Fibroblast of the aortic adventitia (primary cell): ENCODE measurements at regions not wholly inside any gene's neighbourhood (a gene's known extent, or its start where the extent isn't known, plus 50 kb on each side); places are given as distances from the start of the nearest gene placed in this dataset.
A peak's percentile ranks its signal among the peaks of the same experiment; 100 is the strongest.

Experiments
- DNase-seq: peaks from one replicate; pipeline ENCODE4 v3.0.0-alpha.2; 2010; ENCODE audit warnings: low read depth
- H3K4me3 ChIP-seq: 2 replicates; pipeline ENCODE4 v1.5.1; 2011; ENCODE audit warnings: low read depth, mild to moderate bottlenecking, control low read depth, low read length, moderate library complexity
- CTCF ChIP-seq: IDR thresholded peaks from 2 replicates; pipeline ENCODE4 v1.5.1; 2011; ENCODE audit warnings: mild to moderate bottlenecking, low read length, control low read depth, inconsistent platforms; ENCODE audit not compliant: insufficient read depth

DNA sequence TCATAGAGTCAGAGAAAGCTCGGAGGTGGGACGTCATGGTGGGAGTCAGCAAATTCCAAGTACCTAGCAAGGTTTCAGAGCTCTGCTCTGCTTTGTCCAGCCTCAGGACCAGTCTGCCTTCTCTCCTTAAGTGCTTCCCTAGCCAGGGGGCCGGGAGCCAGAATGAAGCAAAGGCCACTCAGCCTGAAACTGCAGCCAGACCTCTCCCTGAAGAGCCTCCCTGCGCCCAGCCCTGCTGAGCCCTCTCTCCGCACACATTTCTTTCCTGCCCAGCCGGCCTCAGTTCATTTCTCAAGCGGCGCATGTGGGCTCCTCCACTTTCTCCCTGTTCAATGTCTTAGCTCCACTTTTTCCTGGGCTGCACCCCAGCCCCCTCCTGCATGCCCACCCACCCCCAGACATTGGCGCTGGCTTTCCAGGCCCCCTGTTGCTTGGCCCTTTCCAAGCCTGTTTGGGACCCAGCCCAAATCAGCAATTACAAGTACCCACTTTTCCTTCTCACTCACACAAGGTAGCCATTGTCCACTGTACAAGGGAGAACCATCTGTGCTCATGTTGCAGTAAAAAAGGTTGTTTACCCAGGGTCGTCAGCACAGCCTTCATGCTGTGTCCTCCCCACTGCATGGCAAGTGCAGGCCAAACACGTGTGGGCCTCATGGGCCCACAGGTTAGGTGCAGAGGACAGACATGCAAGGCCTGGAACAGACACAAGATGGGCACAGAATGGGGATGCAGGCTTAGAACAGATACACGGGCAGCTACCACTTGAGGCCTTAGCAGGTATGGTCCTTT, 147.1 kb downstream of the MRPL14 start:
- DNase-seq = peak; percentile 9
- TF ChIP-seq CTCF = no peak
- H3K4me3 ChIP-seq = no peak overlapping the region

- DNase-seq = no peak
- H3K4me3 ChIP-seq = no peak overlapping the region
- TF ChIP-seq CTCF = no peak
These were observed 147.7 kb downstream of the MRPL14 start for GRCh38 chr6:43979525-43979924.

GRCh38 chr6:43978473-43979346, 148.5 kb downstream of the MRPL14 start:
- DNase-seq = peak; percentile 65

GRCh38 chr6:43977404-43978111, 149.7 kb downstream of the MRPL14 start:
- DNase-seq = no peak
- TF ChIP-seq CTCF = no peak
- H3K4me3 ChIP-seq = no peak overlapping the region

More at GRCh38 chr6:43978473-43979346, 148.5 kb downstream of the MRPL14 start:
- H3K4me3 ChIP-seq = no peak overlapping the region
- TF ChIP-seq CTCF = no peak

DNA sequence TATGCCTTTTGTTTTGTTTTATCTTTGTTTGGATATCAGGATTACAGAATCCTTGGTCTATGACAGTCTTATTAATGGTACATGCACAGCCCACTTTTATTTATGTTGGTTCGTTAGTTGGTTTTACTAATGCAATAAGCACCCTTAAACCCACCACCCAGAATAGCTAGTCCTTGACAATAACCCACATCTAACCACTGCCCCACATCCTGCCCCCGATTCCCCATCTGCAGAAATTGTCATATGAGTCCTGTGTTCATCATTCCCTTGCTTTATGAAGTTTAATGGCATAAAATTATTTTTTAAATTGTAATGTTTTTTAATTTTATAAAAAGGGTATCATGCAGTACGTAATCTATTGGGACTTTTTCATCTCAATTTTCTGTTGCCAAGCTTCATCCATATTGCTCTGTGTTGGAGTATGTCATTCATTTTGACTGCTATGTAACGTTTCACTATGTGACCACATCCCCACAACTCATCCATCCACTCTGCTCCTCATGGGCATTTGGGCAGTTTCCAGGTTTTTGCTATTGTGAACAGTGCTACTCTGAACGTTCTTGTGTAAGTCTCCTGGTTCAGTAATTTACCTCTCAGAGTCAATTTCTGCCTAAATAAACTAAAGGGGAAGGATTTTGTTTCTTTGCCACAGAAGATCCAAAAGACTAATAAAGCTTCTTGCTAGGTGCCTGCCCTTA, 150.4 kb downstream of the MRPL14 start:
- H3K4me3 ChIP-seq = no peak overlapping the region
- no peak for TF ChIP-seq CTCF
- no peak for DNase-seq

DNA sequence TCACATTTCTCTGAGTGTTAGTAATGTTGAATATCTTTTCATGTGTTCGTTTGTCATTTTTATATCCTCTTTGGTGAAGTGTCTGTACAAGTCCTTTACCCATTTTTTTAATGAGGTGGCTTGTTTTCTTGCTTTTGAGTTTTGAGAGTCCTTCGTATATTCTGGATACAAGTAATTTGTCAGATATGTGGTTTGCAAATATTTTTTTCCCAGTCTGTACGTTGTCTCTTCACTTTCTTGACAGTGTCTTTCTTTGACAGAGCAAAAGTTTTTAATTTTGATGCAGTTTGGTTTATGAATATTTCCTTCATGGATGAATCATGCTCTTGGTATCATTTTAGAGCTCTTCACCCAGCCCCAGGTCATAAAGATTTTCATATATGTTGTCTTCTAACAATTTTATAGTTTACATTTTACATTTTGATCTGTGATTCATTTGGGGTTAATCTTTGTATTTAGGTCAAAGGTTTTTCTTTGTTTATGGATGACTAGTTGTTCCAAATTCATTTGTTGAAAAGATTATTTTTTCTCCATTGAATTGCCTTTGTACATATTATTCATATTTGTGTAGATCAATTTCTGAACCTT, 152.5 kb downstream of the MRPL14 start:
- no peak for TF ChIP-seq CTCF
- no peak for DNase-seq
- no peak overlapping the region for H3K4me3 ChIP-seq
